ENCODE measurements at regions not wholly inside any gene's neighbourhood (a gene's known extent, or its start where the extent isn't known, plus 50 kb on each side); places are given as distances from the start of the nearest gene placed in this dataset.

DNA sequence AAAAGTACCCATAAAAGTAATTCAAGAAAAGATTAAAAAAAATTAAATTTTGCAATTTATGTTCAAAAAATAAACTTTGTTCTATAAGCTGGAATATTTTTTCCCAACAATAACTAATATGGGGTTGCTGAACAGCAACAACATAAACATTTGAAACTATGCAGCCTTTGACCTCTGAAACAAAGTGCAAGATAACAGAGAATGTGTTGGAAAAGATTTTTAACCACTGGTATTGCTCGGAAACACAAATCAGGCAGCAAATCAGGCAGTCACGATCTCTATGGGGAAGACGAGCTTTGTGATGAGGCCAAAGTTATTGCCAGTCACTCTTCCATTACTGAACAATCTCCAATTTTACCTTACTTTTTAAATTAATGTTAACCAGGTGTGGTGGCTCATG lies 332.1 kb downstream of the PABPC4L start:
- no peak for DNase-seq (ENCODE audit: low spot score)

DNA sequence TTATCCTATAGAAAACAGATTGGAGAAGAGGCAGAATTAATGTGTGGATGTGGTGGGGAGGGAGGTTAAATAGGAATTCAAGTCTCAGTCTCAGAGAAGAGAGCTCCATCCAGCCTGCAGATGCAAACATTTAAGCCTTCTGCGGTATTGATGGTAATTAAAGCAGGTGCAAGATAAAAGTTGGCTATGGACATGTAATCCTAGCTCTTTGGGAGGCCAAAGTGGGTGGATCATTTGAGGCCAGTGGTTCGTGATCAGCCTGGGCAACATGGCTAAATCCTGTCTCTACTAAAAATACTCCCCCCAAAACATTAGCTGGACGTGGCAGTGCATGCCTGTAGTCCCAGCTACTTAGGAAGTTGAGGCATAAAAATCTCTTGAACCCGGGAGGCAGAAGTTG lies 332.7 kb downstream of the PABPC4L start:
- no peak for DNase-seq (ENCODE audit: low spot score)

DNA sequence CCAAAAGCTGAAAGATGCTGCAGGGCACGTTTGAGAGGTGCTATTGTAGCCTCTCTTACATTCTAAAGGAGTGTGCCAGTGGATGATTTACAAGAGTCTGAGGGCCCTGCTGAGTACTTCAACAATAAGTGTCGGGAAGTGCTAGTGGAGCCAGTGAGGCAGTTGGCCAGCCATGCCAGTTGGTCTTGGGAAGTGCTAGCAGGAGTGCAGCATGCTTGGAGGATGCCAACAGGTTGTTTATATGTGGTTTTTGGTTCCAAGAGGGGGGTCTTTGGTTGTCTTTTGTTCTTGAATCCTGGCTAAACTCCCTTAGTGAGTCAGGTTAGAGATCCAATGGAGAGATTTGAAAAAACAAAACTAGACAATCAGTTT lies 335.3 kb downstream of the PABPC4L start:
- DNase-seq (ENCODE audit: low spot score), result no peak

DNA sequence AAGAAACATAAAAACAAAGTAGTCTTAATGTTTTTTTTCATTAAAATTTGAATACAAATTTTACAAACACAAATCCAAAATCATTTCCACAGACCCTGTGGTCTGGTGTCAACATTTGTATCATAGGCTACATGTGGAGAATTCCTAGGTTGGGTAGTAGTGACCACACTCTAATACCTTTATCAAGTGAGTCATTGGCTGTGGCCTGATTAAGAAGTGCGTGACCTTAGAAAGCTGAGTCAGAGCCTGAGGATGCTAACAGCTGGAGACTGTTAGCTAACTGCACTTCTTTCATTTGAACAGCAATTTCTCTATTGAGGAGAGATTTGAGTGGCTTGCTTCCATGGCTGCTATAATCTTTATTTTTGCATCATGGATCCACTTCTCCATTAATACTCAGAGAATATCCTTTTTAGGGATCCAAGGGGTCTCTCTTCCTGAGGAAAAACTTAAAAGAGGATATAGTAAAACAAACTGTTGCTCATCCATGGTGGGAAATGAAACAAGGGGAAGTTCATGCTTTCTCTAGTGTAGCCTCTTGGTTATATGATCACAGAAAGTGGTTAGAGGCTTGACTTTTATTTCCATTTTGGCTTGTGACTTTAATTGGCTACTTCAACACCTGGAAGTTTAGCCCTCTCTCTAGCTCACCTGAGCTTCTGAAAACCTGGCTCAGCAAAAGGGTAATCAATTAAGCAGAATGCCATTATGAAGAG lies 335.8 kb downstream of the PABPC4L start:
- DNase-seq (ENCODE audit: low spot score), result no peak

DNA sequence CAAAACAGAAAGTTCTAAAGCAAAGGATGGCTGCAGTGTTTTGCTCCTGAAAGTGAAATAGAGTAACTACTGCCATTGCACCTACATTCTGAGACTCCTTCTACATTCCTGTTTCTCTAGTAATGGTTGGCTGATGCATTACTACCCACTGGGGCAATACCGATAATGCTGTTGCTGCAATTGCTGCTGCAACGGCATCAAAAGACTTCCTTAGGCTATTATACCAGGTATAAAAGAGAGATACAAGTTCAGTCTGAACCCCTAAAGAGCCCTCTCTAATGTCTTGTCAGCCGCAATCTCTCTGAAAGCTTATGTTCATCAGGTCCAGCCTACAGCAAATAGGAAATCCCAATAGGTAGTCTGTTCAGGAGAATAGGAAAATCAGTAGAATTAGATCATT lies 338.4 kb downstream of the PABPC4L start:
- no peak for DNase-seq (ENCODE audit: low spot score)

DNA sequence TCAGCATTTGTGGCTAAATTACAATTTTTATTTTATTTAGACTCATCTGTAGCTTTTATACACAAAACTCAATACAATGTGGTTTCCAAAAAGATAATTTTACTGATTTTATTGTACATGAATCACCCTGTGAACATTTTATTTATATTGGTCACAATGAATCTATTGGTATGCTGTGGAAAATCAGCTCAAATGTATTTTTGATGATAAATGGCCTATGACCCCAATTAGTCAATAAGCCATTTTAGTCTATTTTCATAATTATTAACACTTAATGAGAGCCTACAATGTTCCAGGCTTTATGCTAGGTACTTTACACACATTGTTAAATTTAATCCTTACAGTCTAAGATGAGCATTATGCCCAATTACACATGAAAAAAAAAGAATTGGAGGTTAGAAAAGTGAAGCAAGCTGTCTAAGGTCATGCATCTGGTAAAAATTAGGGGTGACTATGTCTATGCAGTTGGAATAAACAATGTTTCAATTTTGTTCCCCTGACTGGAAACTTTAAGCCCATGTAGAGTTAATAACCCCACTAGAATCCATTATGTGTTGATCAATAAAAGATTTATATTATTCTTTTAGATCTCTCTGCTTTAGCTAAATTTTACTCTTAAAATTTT lies 344.7 kb downstream of the PABPC4L start:
- DNase-seq (ENCODE audit: low spot score), result no peak

DNA sequence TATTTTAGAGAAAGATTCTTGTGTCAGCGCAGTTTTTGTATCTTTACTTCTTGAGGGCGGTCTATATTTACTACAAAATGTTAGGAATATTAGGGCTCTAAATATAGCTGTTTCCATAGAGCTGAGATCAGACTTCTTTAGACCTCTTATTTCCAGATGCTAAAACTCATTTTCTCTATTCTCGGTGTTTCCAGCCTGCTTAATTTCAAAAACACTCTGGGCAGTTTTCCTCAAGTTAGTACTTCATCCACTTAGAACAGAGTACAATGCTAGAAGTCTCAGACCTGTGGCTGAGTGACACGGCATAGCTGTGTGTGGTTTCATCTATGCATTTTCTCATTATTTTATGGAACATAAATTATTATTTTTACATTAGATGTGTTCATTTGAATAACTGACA lies 346.6 kb downstream of the PABPC4L start:
- no peak for DNase-seq (ENCODE audit: low spot score)

DNA sequence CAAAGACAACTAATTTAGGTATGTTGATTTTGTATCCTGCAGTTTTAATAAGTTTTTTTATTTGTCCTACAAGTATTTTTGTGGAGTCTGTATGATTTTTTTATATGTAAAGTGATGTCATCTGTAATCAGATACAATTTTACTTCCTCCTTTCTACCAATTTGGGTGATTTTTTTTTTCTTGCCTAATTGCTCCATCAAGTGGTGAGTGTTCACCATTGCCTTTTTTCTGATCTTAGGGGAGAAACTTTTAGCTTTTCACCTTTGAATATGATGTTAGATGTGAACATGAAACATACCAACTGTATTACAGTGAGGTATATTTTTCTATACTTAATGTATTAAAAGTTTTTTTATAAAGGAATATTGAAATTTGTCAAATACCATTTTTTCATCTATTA lies 362.3 kb downstream of the PABPC4L start:
- no peak for DNase-seq (ENCODE audit: low spot score)

DNA sequence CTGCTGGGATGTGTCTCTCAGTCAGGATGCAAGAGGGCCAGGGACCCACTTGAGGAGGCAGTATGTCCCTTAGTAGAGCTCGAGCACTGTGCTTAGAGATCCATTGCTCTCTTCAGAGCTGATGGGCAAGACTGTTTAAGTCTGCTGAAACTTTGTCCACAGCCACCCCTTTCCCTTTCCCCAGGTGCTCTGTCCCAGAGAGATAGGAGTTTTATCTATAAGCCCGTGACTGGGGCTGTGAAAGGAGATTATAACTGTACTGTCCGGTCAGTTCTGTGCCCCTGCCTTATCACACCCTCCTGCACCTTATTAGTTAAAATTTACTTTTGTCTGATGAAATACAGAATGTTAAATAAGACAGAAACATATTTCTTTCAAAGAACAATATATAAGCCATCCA lies 378.4 kb downstream of the PABPC4L start:
- DNase-seq (ENCODE audit: low spot score), result no peak

DNA sequence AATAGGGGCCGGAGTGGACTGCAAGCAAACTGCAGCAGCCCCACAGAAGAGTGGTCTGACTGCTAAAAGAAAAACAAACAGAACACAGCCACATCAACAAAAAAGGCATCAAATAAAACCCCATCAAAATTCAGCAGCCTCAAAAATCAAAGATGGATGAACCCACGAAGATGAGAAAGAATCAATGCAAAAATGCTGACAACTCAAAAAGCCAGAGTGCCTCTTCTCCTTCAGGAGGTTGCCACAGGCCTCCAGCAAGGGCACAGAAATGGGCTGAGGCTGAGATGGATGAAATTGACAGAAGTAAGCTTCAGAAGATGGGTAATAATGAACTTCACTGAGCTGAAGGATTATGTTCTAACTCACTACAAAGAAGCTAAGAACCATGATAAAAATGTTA lies 388.6 kb downstream of the PABPC4L start:
- DNase-seq (ENCODE audit: low spot score), result no peak

DNA sequence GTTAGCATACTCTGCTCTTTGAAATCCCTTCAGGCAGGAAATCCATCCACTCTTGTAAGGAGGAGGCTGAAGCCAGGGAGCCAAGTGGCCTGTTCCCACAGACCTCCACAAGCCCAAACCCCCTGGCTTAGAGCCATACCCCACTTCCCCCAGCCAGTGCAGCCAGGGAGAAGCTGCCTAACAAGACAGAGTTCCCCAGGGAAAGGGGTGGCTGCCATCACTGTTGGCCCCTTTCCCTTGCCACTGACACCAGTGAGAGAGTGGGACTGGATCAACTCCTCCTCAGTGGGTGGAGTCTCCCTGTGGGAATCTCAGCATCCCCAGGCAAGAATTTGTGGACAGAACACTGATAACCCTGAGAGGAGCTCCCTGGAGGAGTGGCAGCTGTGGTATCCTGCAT lies 389.4 kb downstream of the PABPC4L start:
- no peak for DNase-seq (ENCODE audit: low spot score)

DNA sequence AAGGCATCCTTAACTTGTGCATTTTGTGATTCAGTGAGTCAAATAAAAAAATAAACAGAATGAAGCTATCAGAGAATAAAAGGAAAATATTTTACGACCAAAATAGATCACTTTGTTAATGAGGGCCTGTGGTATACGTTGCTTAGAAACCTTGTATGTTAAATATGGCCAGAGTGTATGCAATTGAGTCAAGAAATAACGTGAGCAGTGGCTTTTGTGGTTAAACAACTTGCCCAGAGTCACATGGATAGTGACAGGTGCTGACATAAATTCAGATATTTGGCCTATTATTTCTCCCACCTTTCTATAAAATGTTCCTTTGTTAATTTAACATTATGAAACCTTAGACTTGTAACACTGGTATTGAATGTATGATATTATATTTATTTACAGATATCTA lies 393.4 kb downstream of the PABPC4L start:
- no peak for DNase-seq (ENCODE audit: low spot score)

DNA sequence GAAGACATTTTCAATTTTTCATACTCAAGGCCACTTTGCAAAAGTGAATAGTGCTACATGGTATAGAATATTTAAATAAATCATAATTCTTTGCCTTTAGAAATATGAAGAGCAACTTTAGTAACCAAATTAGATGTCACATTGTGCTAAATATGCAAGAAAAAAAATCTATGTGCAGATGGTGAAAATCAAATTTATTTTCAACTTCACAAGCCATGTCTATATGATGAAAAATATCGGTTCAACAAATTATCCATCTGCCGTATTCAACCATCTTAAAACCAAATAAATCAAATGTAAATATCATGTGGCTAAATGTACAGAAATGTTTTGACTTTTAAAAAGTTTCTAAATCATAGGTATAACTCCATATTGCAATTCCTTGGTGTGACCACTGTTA lies 398.2 kb downstream of the PABPC4L start:
- no peak for DNase-seq (ENCODE audit: low spot score)

DNA sequence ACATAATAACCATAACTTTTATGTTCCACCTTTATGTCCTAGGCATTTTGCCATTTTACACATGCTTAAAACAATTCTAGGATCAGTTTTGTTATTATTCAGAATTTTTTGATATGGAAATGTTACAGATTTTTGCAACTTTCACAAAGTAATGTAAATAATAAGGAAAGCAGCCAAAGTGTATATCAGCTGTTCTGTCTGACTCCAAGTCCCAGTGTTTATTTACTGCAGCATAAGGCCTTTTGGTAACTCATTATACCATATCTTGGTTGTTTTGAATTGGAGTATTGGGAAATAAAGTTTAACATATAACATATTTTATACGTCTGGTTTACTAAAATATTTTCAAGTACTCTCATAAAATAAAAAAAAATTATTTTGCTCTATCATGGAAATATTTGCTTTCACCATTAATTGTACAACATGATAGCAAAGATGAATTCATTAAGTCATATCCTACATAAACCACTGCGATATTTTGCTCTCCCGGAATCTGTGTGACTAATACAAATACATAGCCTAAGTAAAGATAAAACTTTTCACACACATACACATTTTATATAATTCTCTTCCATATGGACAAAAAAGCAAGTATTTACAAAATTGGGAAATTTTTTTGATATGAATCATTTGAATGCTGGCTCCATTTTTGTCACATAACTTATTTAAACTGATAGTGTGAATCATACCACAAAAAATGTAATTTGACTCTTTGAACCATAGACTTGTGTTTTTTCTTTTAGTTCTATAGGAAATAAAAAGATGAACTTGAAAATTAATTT lies 399.0 kb downstream of the PABPC4L start:
- DNase-seq (ENCODE audit: low spot score), result no peak

DNA sequence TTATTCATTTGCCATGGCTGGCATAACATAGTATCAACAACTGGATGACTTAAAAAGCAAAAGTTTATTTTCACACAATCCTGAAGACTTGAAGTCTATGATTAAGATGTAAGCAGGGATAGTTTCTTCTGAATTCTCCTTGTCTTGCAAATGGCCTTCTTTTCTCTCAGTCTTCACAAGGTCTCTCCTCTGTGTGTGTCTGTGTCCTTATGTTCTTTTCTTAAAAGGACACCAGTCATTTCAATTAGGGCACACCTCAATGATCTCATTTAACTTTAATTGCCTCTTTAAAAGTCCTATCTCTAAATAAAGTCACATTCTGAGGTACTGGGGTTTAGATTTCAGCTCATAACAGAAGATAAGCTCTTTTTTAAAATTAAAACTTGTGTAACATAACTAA lies 399.7 kb downstream of the PABPC4L start:
- no peak for DNase-seq (ENCODE audit: low spot score)

DNA sequence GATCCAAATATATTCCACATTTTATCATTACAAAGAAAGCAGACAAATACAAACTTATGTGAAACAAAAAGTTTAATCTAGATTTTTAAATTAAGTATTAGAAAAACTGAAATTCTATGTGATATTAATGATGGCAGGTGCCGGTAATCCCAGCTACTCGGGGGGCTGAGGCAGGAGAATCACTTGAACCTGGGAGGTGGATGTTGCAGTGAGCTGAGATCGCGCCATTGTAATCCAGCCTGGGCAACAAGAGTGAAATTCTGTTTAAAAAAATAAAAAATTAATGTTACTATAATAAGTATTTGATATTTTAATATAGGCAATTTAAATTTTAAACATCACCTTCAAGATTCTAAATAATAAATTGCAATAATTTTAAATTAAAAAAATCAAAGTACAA lies 400.6 kb downstream of the PABPC4L start:
- DNase-seq (ENCODE audit: low spot score), result no peak

DNA sequence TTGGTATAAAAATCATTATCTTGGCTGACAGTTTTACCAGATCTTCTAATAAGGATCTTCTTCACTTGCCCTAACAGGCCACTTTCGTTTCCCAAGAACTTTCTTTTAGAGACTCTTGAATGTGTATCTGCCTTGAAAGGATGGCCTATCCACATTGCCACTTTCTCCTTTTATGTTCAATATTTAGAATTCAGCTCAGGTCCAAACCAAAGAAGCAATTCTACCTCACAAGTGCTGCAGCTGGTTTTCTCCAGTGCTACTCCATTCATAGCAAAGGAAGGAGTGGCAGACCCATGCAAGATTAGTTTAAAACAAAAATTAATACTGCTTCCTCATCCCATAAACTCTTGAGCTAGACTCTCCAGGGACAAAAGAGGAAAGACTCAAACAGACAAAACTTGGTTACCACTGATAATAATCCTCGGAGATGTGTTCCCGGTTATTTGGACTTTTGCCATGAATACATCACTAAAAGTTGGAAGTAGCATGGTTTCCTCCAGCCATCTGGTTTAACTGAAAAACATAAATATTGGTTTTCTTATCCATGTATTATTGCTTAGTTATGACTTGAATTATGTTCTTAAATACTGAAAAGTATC lies 401.8 kb downstream of the PABPC4L start:
- no peak for DNase-seq (ENCODE audit: low spot score)

DNA sequence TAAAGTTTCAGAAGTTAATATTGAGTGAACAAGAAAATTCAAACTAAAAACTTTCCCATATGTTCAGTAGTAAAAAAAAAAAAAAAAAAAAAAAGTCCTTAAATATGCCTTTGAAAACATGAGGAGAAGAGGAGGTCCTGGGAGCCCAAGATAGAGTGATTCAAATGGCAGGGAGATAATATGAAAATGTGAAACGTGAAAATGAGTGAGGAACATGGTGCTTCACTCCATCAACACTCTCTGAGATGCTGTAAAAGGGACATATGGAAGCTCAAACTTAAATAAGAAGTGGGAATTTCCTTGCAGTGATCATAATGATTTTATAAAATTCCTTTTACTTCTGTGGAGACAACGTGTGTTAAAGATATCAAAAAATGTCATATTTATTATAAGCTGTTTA lies 423.9 kb downstream of the PABPC4L start:
- DNase-seq (ENCODE audit: low spot score), result no peak

DNA sequence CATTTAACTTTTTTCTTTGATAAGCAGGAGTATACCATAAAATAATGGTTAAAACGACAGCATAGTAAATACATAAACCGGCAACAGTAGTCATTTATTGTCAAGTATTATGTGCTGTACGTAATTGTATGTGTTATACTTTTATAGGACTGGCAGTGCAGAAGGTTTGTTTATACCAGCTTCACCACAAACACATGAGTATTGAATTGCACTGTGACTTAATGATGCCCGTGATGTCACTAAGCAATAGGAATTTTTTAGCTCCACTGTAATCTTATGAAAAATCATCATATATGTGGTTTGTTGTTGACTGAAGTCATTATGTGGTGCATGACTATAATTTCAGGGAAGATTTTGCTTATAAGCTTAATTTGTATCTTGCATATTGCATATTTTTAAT lies 424.6 kb downstream of the PABPC4L start:
- DNase-seq (ENCODE audit: low spot score), result no peak

DNA sequence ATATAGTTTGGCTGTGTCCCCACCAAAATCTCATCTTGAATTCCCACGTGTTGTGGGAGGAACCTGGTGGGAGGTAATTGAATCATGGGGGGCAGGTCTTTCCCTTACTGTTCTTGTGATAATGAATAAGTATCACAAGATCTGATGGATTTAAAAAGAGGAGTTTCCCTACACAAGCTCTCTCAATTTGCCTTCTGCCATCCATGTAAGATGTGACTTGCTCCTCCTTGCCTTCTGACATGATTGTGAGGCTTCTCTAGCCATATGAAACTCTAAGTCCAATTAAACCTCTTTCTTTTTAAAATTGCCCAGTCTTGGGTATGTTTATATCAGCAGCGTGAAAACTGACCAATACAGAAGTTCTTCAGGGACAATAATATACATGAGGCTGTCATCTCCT lies 425.1 kb downstream of the PABPC4L start:
- DNase-seq (ENCODE audit: low spot score), result no peak

DNA sequence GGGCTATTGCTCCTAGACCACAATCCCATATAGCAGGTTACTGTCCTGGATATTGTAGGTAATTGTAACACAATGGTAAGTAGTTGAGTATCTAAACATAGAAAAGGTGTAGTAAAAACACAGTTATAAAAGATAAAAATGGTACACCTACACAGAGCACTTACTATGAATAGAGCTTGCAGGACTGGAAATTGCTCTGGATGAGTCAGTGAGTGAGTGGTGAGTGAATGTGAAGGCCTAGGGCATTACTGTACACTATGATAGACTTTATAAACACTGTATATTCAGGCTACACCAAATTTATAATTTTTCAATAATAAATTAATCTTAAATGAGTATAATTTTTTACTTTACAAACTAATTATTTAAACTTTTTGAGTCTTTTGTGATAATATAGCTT lies 425.7 kb downstream of the PABPC4L start:
- no peak for DNase-seq (ENCODE audit: low spot score)

DNA sequence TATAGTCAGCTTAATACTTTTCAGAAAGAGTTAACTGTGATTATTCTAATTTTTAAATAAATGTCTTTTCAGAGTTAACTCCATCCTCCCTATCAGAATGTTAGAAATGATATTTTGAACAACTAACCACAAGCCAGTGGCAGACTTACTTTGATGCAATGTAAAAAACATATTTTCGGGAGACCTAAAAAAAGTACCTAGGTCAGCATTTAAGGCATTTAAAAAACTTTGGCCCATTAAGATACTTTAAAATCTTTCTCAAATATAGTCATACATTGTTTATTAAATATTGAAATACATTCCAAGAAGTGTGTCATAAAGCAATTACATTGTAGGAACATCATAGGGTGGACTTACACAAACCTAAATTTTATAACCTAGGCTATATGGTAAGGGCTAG lies 426.1 kb downstream of the PABPC4L start:
- DNase-seq (ENCODE audit: low spot score), result no peak

DNA sequence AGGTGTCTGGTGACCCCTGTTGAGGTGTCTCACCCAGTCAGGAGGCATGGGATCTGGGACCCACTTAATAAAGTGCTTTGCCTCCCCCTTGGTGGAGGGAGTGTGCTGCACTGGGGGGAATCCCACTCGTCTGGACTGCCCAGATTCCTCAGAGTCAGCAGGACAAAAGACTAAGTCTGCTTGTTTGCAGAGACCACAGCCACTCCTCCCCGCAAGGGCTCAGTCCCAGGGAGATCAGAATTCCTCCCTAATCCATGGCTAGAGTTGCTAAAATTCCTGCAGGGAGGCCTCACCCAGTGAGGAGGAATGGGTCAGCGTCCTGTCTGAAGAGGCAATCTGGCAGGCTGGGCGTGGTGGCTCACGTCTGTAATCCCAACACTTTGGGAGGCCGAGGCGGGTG lies 442.2 kb downstream of the PABPC4L start:
- DNase-seq (ENCODE audit: low spot score), result no peak

All from globus pallidus (tissue), 1 donor.